ENCODE measurements at regions not wholly inside any gene's neighbourhood (a gene's known extent, or its start where the extent isn't known, plus 50 kb on each side); places are given as distances from the start of the nearest gene placed in this dataset.

DNA sequence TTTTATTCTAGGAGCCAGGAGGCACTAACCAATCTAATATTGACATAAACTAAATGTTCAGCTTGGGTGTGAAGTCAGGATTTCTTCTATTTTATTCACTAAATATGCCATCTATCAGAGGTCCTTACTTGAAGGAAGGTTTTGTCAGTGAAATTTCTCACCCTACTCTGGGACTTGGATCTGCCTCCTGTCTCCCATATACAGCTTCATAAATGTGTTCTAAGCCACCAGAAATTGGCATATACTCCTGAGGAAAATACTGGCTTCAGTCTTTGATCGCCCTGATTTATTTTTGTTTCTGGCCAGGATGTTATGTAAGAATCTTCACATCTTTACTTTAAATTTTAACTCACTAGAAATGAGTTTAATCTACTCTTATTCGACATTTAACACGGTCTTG, 647.7 kb downstream of the C6orf118 start:
- TF ChIP-seq, protein P1, sequence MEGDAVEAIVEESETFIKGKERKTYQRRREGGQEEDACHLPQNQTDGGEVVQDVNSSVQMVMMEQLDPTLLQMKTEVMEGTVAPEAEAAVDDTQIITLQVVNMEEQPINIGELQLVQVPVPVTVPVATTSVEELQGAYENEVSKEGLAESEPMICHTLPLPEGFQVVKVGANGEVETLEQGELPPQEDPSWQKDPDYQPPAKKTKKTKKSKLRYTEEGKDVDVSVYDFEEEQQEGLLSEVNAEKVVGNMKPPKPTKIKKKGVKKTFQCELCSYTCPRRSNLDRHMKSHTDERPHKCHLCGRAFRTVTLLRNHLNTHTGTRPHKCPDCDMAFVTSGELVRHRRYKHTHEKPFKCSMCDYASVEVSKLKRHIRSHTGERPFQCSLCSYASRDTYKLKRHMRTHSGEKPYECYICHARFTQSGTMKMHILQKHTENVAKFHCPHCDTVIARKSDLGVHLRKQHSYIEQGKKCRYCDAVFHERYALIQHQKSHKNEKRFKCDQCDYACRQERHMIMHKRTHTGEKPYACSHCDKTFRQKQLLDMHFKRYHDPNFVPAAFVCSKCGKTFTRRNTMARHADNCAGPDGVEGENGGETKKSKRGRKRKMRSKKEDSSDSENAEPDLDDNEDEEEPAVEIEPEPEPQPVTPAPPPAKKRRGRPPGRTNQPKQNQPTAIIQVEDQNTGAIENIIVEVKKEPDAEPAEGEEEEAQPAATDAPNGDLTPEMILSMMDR (IDR thresholded peaks at IDR 0.05; ENCODE audit: low read depth, low read length, poor library complexity, severe bottlenecking), result no peak
- no peak for TF ChIP-seq EZH2phosphoT487 (IDR thresholded peaks at IDR 0.05; ENCODE audit: borderline replicate concordance, low read length)
